UCSD-AML1 (cell line): ENCODE measurements at regions not wholly inside any gene's neighbourhood (a gene's known extent, or its start where the extent isn't known, plus 50 kb on each side); places are given as distances from the start of the nearest gene placed in this dataset.

Source experiments
- DNase-seq: peaks from one replicate; lab custom pipeline; 2025; ENCODE audit not compliant: unreplicated experiment; lab: John Stamatoyannopoulos, UW

DNA sequence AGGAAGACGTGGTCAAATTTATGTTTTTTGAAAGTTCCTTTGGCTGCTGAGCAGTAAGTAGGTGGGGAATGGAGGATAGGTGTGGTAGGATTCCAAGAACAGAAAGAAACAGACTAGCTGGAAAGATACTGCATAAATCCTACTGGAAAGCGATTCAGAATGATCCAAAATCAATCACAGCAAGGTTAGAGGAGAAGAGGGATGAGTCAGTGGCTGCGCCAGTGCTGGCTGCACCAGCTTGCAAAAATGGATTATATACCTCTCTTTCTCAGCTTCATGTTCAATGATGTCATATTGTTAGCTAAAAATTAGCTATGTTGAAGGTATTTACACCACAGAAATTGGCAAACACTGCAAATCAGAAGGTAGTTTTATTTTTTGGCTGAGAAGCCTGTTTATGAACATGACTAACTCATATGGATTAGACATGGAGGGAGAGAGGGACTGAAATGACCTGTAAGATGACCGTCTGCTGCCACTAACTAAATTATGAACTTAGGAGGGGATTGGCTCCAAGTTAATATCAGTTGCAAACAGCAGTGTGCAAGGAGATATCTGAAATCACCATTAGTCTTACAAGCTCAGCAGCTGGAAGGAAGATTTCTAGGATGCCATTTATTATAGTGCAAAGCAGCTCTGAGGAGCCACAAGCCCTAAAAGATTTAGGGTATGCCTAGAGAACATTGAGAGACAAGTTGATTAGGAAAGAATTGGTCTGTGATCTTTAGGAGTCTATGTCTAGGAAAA is 405.3 kb downstream of the MID1IP1 start:
- no peak for DNase-seq

DNA sequence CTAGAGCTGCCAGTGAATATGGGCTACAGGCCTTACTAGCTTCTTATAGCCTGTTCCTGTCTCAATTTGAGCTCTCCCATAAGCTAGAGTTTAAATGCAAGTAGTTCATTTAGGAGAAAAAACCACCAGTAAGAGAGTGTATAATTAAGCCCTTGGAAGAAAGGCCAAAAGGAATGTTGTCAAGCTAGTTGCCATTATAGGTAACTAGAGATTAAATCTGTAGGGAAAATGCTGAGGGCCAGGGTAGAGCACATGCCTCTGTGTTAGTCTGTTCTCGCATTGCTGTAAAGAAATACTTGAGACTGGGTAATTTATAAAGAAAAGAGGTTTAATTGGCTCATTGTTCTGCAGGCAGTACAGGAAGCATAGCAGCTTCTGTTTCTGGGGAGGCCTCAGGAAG is 410.2 kb downstream of the MID1IP1 start:
- DNase-seq = no peak

DNA sequence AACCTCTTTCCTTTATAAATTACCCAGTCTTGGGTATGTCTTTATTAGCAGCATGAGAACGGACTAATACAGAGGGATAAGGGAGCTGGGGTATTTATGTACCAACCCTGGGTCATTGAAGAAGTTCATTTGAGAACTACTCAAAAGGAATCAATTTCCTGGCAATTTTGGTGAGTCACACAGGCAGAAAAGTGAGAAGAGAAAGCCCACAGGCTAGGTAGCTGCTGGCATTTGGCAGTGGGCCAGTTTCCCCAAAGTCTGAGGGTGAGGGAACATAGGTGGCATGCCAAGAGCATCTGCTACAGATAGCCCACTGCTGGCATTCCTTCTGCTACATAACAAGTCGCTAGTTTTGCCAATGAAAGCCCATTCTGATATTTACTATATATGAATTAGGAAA is 411.2 kb downstream of the MID1IP1 start:
- no peak for DNase-seq

DNA sequence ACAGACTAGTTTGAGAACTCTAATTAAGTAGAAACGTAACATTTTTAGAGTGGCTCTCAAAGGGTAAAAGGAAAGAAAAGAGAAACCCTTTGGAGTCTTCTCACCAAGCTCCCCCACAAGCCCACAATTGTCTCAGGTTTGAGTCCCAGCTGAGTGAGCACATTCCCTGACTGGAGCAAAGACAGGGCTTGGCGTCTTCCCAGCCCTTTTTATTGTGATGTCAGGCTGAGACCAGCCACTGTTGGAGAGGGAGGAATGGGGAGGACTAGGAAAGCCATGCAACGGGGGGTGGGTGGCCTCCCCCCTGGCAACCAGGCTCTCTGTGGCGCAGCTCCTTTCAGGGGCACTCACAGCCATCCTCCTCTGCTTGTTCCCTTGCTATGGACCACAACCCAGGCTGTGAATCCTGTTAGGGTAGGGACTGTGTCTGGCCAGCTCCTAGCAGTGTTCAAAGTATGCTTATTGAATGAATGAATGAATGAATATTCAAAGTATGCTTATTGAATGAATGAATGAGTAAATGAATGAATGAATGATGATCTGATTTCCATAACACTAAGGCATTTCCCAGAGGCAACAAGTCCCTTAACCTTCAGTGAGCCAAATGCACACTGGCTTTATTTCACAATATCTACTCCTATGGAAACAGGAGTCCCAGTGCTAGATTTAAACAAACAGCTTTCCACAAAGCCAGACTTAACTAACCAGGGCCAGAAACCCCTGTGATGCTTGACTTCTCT is 413.3 kb downstream of the MID1IP1 start:
- no peak for DNase-seq

DNA sequence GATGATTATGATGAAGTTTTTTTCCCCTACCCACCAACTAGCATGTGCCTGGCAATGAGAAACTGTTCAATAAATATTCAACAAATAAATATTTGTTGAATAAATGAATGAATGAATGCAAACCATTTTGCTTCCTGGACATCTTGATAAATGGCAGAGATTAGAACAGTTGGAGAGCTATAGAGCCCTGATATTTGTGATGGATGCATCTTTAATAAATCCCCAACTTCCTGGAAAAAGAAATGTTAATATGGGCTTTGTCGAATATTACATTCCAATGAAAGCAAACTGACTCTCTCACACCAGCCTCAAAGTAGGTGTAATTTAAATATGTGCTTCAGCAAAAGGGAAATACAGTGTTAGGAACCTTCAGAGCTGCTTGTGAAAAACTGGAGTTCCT is 419.7 kb downstream of the MID1IP1 start:
- no peak for DNase-seq

DNA sequence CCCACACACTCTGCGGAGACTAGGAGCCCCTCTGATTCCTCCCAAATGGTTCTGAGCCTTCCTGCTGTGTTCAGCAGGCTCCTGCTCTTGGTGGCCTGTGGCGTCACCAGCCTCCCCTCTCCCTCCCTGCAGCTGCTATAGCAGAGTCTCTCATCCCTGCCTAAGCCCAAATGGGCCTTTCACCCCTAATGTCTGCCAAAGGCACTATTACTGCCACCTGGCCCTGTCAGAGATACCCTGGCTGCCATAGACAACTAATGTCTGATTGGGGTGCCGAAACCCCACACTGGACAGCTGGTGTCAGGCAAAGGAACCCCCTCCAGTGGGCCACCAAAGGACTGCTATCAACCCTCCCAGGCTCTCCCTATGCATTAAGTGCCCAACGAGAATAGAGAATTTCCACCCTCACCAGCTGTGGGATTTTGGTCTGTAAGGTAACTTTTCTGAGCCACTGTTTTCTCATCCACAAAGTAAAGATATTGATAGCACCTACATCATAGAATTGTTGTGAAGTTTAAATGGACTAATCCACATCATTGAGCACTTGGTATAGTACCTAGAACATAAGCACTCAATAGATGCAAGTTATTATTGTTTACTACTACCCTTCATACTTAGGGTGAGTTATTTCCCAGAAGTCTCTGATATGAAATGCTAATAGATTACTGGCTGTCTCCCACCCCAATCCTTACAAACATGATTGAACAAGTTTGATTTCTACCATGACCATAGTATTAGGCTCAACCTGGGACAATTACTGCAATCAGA is 421.3 kb downstream of the MID1IP1 start:
- no peak for DNase-seq

DNA sequence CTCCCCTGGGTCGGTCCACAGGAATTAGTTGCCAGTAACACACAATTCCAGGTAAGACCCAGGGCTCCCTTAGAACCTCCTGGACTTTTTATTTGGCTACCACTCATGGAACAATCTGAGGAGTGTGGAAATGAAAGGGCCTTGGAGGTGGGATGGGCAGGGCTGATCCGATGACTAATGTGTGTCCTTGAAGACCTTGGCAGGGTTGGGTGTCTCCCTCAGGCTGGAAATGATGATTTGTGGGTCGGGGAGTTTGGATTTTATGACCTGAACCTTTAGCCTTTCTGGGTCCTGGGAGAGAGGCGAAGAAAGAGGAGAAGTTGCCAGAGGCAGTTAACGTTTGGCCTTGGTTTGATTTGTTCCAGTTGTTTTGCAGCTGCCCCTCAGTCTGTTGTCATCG is 425.0 kb downstream of the MID1IP1 start:
- no peak for DNase-seq

DNA sequence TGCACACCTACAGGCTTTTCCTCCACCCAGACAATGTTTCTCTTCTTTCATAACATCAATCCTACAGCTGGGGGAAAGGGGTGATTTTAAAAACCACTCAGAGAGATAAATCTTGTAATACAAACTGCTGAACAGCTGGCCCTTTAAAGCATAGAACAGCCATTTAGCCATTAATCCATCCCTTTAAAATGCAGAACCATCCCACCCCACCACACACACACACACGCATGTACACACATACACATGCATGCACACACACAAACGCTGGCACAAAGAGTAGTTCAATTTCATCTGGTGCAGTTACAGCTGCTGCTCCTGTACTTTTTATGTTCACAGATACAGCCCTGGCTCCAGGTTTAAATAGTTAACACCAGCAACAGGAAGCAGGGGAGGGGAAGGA is 426.1 kb downstream of the MID1IP1 start:
- DNase-seq = no peak

DNA sequence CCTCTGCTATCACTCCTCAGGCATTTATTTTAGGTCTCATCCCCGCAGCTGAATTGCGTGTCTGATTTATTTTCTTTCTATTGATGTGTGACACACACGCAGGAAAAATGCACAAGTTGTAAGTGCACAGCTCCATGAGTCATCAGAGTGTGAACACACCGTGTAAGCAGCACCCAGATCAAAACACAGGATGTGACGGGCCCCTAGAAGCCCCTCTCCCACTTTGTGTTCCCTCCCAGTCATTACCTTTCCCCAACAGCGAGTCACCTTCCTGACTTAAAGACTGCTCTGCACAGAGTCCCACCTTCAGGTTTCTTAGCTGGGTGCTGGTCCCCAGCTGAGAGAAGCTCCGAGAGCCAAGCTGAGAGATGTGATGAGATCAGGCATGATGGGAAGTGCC is 436.7 kb downstream of the MID1IP1 start:
- no peak for DNase-seq

DNA sequence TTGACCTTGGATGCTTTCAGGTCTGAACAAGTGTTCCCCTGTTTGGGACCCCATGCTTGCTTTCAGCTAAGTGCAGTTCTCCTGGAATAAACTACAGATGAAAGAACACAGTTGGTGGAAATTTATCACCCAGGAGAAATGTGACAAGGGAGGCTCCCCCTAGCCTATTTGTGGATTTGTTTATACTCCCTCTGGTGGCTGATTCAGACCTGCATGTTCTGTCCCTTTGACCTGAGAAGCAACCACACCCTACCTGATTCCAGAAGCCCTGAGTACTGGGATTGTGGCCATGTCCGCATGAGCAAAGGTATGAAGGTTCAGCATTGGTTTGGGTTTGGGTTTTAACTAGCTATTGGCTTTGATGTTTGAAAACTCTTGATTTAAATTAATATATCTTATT is 440.9 kb downstream of the MID1IP1 start:
- no peak for DNase-seq

DNA sequence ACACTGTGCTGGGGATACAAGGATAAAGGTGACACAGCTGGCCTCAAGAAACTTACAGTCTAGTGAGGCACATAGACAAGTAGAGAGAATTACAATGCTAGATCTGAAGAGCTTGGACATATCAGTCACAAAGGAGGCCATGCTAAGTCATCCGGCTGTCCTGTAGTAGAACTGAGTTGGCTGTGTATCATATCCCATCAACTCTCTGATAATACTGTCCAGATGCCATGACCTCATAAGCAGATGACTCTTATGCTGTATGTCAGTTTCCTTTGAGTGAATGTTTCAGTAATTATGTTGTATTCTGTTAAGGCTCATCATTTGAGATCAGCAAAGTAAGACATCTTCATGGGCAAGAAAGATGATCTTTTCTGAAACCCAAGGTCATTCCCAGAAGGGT is 442.9 kb downstream of the MID1IP1 start:
- DNase-seq = no peak

DNA sequence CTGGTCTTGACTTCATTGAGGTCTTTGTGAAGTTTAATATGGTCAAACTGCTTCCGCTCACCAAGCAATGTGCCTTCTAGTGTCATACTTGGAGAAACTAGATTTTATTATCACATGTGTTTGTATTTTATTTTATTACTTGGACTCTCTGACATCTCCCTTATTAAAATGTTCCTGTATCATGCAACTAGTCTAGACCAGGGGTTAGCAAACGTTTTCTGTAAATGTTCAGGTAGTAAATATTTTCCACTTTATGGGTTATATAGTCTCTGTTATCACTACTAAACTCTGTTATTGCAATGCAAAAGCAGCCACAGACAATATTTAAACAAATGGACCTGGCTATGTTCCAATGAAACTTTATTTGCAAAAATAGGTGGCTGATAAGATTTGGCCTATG is 443.8 kb downstream of the MID1IP1 start:
- DNase-seq = no peak

DNA sequence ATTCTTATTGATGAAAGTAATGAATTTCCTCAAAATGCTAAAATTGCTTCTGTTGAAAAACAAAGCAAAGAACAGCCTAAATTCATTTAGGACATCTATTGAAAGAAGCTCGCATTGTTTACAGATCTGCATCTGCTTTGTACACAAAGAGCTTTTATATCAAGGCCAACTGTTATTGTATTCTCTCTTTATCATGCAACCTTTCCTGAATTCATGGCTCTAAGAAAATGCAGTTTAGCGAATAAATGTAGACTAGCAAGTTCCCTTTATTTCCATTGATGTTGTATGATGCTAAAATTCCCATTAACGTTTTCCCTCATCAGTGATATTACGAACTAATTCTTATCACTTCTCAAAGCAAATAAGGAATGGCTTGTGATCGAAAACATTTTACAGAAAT is 446.3 kb downstream of the MID1IP1 start:
- DNase-seq = no peak

DNA sequence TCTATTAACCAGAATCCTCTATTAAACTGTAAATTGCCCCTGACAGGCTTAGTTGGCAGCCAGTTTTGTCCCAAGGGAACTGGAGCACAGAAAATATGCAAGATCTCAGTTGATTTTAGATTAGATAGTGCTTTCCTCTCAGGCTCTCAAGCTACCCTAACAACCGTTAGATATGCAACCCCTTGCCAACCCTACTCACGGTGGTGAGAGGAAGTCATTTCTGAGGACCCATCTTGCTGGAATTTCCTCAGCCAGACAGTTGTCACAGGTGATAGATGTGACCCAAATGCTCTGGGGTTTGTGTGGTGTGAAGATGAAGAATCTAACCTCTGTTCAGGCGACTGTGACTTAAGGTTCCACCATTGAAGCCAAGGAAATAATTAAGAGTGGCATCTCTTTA is 447.1 kb downstream of the MID1IP1 start:
- no peak for DNase-seq

DNA sequence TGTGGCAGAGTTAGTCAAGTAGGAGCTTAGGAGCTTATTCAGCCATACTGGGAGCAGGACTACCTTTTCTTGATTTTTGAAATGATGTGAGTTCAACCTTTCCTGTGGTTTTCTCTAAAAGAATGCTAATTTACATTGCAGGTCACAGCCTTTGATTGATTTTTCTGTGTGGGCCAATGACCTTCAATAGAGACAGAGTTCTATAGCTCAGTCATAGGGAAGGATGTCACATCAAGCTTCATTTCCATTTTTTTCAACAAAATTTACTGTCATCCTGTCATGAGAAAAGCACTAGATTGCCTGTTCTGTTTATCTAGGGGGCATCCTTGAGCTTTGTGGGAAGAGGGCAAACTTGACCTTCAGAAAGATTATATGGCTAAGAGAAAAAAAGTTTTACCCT is 448.7 kb downstream of the MID1IP1 start:
- no peak for DNase-seq

DNA sequence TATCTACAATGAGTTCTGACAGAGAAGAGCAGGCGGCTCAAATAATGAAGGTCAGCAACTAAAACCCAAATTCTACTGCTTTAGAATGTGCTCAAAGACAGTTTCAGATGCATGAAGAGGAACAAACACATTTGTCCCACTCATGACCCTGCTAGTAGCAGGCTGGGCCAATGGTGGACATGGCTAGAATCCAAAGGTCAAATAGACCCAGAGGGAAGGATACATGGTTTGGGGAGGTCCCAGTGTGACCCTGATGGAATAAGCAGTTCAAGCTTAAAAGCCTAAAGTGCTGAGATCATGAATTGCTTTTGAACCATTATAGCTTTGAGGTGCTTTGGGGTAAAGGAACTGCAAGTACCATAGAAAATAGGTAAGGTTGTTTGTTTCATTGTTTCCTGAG is 450.7 kb downstream of the MID1IP1 start:
- no peak for DNase-seq

DNA sequence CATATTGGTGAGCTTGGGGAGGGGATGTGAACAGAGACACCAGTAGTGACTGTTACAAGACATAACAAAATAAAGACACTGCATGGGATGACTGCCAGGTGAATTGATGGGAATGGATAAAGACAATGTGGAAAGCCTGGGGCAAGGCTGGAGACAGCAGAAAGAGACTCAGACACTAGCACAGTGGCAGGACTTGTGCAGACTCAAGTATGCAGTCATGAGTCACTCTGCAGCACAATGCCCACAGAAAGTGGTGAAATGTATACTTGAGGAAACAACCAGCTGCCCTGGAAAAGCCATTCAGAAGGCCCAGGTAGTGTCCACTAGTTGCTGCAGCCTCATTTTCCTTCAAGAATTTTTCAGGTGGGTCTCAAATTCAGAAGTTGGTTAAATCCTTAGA is 452.3 kb downstream of the MID1IP1 start:
- no peak for DNase-seq

DNA sequence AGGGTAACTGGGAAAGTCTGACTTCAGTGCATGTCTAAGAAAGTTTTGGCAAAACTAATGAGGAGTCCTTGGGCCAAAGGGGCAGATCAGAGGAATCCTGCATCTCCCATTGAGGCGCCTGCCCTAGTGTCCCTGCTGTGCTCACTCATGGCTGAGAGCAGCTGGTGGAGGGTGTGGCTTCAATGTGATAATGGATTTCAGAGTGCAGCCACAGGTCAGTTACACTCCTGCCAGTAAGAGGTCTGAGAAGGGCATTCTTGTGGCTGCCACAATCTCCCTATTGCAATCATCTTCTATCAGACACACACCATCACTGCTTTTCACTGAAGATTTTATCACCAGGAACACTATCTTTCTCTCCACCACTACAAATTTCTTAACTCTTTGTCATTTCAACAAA is 457.1 kb downstream of the MID1IP1 start:
- no peak for DNase-seq

DNA sequence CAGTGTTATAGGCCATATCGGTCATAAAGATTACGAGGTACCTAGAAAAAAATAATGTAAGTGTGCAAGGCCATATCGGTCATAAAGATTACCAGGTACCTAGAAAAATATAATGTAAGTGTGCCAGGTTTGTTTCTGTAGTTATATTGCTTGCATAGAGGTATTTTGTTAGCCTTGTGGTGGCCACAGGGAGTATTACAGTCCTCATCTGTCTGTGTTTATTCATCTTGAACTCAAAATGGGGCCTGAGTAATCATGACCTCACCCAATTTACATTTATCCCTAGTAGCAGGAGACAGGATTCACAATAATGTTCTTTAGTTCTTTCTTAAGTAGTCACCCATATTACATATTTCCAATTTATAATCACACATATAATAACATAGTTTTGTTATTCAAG is 459.7 kb downstream of the MID1IP1 start:
- no peak for DNase-seq

DNA sequence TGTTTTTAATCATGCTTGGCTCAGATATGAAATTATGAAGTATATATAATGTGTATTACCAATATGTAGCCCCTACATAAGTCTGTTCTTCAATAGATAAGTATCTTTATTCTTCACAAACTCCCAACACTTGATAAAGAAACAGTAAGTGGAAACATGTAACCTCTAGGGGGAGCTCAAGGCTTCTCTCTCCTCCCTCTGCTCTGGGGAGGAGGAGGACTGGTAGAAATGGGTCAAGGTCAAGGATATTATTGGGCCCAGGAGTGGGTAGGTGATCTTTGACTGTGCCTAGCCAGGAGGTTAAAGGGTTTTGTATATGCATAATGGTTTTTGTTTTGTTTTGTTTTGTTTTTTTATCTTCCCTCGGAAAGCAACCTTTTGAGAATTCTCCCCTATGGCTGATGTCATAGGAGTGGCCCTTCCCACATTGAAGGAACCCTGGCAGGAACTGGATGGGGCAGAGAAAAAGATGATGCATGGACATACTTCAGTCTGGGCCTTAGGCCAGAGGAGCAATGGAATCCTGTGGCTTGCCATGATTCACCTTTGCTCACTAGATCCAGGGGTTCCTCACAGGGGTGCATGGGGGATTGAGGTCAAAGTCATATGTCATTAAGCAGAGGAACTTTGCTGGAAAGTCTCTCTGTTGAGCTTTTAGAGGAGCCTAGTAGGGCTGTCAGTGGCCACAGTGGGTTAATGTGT is 460.3 kb downstream of the MID1IP1 start:
- no peak for DNase-seq

DNA sequence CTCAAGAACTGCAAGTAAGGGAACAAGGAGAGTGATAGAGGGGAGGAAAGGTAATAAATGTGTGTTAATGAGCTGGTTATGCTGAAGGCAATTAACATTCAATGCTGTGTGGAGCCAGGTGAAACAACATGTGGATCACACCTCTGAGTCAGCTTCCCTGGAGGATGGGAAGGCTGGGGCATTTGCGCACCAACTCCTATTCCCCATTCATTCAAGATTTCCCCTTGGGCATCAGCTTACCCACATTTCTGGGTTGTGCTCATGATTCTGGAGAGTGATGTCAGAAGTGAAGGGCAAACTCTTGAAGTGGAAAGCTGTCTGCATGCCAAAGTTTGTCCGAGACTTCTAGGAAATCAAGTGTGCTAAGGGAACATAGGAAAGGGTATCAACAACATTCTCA is 461.4 kb downstream of the MID1IP1 start:
- DNase-seq = no peak
